Caco-2 (cell line): ENCODE measurements at regions not wholly inside any gene's neighbourhood (a gene's known extent, or its start where the extent isn't known, plus 50 kb on each side); places are given as distances from the start of the nearest gene placed in this dataset.

Experiments used
- BruUV-seq: library from RNA; stranded (reverse); fragments of 400-500 nt; replicated peaks from 2 replicates; lab custom pipeline; 2021; lab: Mats Ljungman, UMichigan
- CTCF ChIA-PET: fragments of 300-600 bp; sonication (Branson Sonifier 250); formaldehyde crosslinking; loops from one replicate; lab custom pipeline; 2022; ENCODE audit warnings: antibody characterized with exemption; lab: Charles Lee
- POLR2A ChIA-PET: fragments of 300-600 bp; sonication (Branson Sonifier 250); formaldehyde crosslinking; loops from one replicate; lab custom pipeline; 2022; ENCODE audit warnings: antibody characterized with exemption; lab: Charles Lee
- DNase-seq, 2 experiments: peaks; one replicate each; pipeline versions ENCODE4 v3.0.0 to v3.0.0-alpha.2; 2020 to 2022
- H3K27me3 ChIP-seq: replicated peaks from 2 replicates; pipeline ENCODE4 v1.6.0; 2011; ENCODE audit warnings: low read length; ENCODE audit not compliant: control insufficient read depth, insufficient read depth
- H3K36me3 ChIP-seq: 2 replicates; pipeline ENCODE4 v1.5.1; 2011; ENCODE audit warnings: low read length; ENCODE audit not compliant: control insufficient read depth, insufficient read depth
- H3K4me1 ChIP-seq: fragments of 250-450 bp; sonication (Bioruptor Pico); 2 replicates; pipeline ENCODE4 v1.5.1; 2020; ENCODE audit warnings: mild to moderate bottlenecking
- H3K4me3 ChIP-seq: 2 replicates; pipeline ENCODE4 v1.5.1; 2011; ENCODE audit warnings: low read depth, mild to moderate bottlenecking, control low read depth, low read length
- H3K9me3 ChIP-seq: fragments of 250-450 bp; sonication (Bioruptor Pico); 2 replicates; pipeline ENCODE4 v1.5.1; 2020; ENCODE audit warnings: mild to moderate bottlenecking, moderate library complexity
- H3K27ac Mint-ChIP-seq: one replicate; pipeline ENCODE4 v1.8.0; 2022; ENCODE audit warnings: mixed read lengths; ENCODE audit not compliant: unreplicated experiment
- H3K27me3 Mint-ChIP-seq: one replicate; pipeline ENCODE4 v1.8.0; 2022; ENCODE audit warnings: mixed read lengths; ENCODE audit not compliant: insufficient read depth, unreplicated experiment
- H3K36me3 Mint-ChIP-seq: one replicate; pipeline ENCODE4 v1.8.0; 2022; ENCODE audit warnings: mild to moderate bottlenecking, mixed read lengths; ENCODE audit not compliant: insufficient read depth, unreplicated experiment
- H3K4me1 Mint-ChIP-seq: one replicate; pipeline ENCODE4 v1.8.0; 2022; ENCODE audit warnings: low read depth, mixed read lengths; ENCODE audit not compliant: unreplicated experiment
- H3K4me3 Mint-ChIP-seq: one replicate; pipeline ENCODE4 v1.8.0; 2022; ENCODE audit warnings: mild to moderate bottlenecking, moderate library complexity, mixed read lengths; ENCODE audit not compliant: unreplicated experiment
- H3K9me3 Mint-ChIP-seq: one replicate; pipeline ENCODE4 v1.8.0; 2022; ENCODE audit warnings: mixed read lengths; ENCODE audit not compliant: unreplicated experiment
- CTCF ChIP-seq, 2 experiments: fragments of 200-600 bp in 1 of 2; IDR thresholded peaks; 1 replicate in 1 of 2; 2 replicates in 1 of 2; pipeline versions ENCODE4 v1.5.1 to v1.8.0; 2011 to 2022; ENCODE audit warnings: antibody characterized with exemption in 1 of 2, control low read depth in 1 of 2, inconsistent platforms in 1 of 2, low read depth in 1 of 2, low read length in 1 of 2, mild to moderate bottlenecking in 1 of 2, moderate library complexity in 1 of 2; ENCODE audit not compliant: insufficient read depth in 1 of 2, severe bottlenecking in 1 of 2, unreplicated experiment in 1 of 2
- intact Hi-C: fragments of 100-400 bp; cut with micrococcal nuclease; formaldehyde crosslinking; loops from one replicate; pipeline ENCODE4 v1.10.0; 2022; ENCODE audit not compliant: unreplicated experiment

GRCh38 chr12:42728770-42729534 is 139.4 kb upstream of the PRICKLE1 start:
- H3K36me3 ChIP-seq: no peaks in the 10 kb centered on the region
- no peaks in the 10 kb centered on the region for H3K27me3 ChIP-seq
- Mint-ChIP-seq H3K4me3 (no peak overlapping the region), H3K36me3 (no peaks in the 10 kb centered on the region), H3K27me3 (no peaks in the 10 kb centered on the region), H3K9me3 (no peaks in the 10 kb centered on the region), H3K4me1 (no peaks in the 10 kb centered on the region), H3K27ac (no peak overlapping the region)
- no peak overlapping the region for H3K4me3 ChIP-seq
- peaks cover 12% of the 10 kb centered on the region for H3K9me3 ChIP-seq
- no peak for TF ChIP-seq CTCF (IDR thresholded peaks at IDR 0.05; ENCODE audit: insufficient read depth in 1 of 2, low read depth in 1 of 2, low read length in 1 of 2, severe bottlenecking in 1 of 2, unreplicated experiment in 1 of 2)
- POLR2A ChIA-PET: no interaction called here
- intact Hi-C loops: no loop called here
- CTCF ChIA-PET: no interaction called here
- no peak for DNase-seq
- no TSS peak for BruUV-seq
- H3K4me1 ChIP-seq: no peaks in the 10 kb centered on the region

DNA sequence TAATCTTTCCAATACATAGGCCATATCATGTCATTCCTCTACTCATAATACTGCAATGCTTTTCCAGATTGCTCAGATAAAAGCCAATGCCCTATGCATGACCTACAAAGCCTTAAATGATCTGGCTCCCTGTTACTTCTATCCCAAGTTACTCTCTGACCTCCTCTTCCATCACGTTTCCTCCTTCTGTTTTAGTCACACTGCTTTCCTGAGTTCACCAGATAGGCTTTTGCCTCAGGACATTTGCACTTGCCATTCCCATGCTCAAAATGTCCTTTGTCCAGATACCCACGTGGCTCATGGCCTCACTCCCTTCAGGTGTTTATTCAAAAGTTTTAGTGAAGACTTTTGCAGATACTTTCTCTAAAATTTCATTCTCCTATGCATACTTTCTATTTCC is 138.7 kb upstream of the PRICKLE1 start:
- no peak overlapping the region for H3K4me3 Mint-ChIP-seq
- no peak for DNase-seq
- no peaks in the 10 kb centered on the region for H3K36me3 Mint-ChIP-seq
- no peaks in the 10 kb centered on the region for H3K27me3 Mint-ChIP-seq
- peaks cover 12% of the 10 kb centered on the region for H3K9me3 ChIP-seq
- POLR2A ChIA-PET: no interaction called here
- BruUV-seq: no TSS peak
- no peak for TF ChIP-seq CTCF (IDR thresholded peaks at IDR 0.05; ENCODE audit: insufficient read depth in 1 of 2, low read depth in 1 of 2, low read length in 1 of 2, severe bottlenecking in 1 of 2, unreplicated experiment in 1 of 2)
- no peak overlapping the region for H3K4me3 ChIP-seq
- H3K27ac Mint-ChIP-seq: no peak overlapping the region
- no peaks in the 10 kb centered on the region for H3K4me1 Mint-ChIP-seq
- no peaks in the 10 kb centered on the region for H3K36me3 ChIP-seq
- H3K4me1 ChIP-seq: no peaks in the 10 kb centered on the region
- H3K27me3 ChIP-seq: no peaks in the 10 kb centered on the region
- CTCF ChIA-PET: no interaction called here
- H3K9me3 Mint-ChIP-seq: no peaks in the 10 kb centered on the region
- intact Hi-C loops: no loop called here

GRCh38 chr12:42725809-42726208 is 136.3 kb upstream of the PRICKLE1 start:
- no TSS peak for BruUV-seq
- Histone ChIP-seq H3K4me1 (no peaks in the 10 kb centered on the region), H3K36me3 (no peaks in the 10 kb centered on the region), H3K9me3 (peaks cover 12% of the 10 kb centered on the region), H3K27me3 (no peaks in the 10 kb centered on the region), H3K4me3 (no peak overlapping the region)
- no peaks in the 10 kb centered on the region for H3K27me3 Mint-ChIP-seq
- intact Hi-C loops: no loop called here
- H3K4me3 Mint-ChIP-seq: no peak overlapping the region
- TF ChIP-seq CTCF (IDR thresholded peaks at IDR 0.05; ENCODE audit: insufficient read depth in 1 of 2, low read depth in 1 of 2, low read length in 1 of 2, severe bottlenecking in 1 of 2, unreplicated experiment in 1 of 2): no peak
- H3K36me3 Mint-ChIP-seq: no peaks in the 10 kb centered on the region
- ChIA-PET CTCF (no interaction called here), POLR2A (no interaction called here)
- H3K4me1 Mint-ChIP-seq: no peaks in the 10 kb centered on the region
- DNase-seq: no peak
- H3K9me3 Mint-ChIP-seq: no peaks in the 10 kb centered on the region
- no peak overlapping the region for H3K27ac Mint-ChIP-seq
